Thoracic aorta (tissue), 2 donors: ENCODE measurements at regions not wholly inside any gene's neighbourhood (a gene's known extent, or its start where the extent isn't known, plus 50 kb on each side); places are given as distances from the start of the nearest gene placed in this dataset.
"Not testable (repeated sequence)": the region's sequence is repeated elsewhere in the genome, so short reads cannot be mapped to it uniquely, and the experiment has no call there.

Source experiments
- ATAC-seq: fragments of 150-250 bp; one replicate; pipeline ENCODE4 v1.8.0; 2017; ENCODE audit warnings: low read depth; ENCODE audit not compliant: insufficient number of reproducible peaks, low FRiP score
- DNase-seq: peaks from one replicate; pipeline ENCODE4 v3.0.0-alpha.2; 2020; ENCODE audit warnings: low spot score
- H3K27ac ChIP-seq, 2 donors: fragments of 200-600 bp; sonication (generic); 1 replicate in 1 of 2; 2 replicates in 1 of 2; pipeline ENCODE4 v1.5.1; 2016; ENCODE audit warnings: mild to moderate bottlenecking in 2 of 2, moderate library complexity in 2 of 2
- H3K27me3 ChIP-seq: fragments of 200-600 bp; sonication (generic); replicated peaks from 2 replicates; pipeline ENCODE4 v1.6.0; 2016; ENCODE audit warnings: mild to moderate bottlenecking; ENCODE audit not compliant: insufficient read depth
- H3K36me3 ChIP-seq: fragments of 200-600 bp; sonication (generic); one replicate; pipeline ENCODE4 v1.5.1; 2016
- H3K4me1 ChIP-seq, 2 donors: fragments of 200-600 bp; sonication (generic); 1 replicate in 1 of 2; 2 replicates in 1 of 2; pipeline versions ENCODE4 v1.5.1 to v1.6.0; 2016; ENCODE audit warnings: low read depth in 2 of 2, mild to moderate bottlenecking in 1 of 2; ENCODE audit not compliant: control insufficient read depth in 1 of 2
- H3K4me3 ChIP-seq: fragments of 200-600 bp; sonication (generic); 2 replicates; pipeline ENCODE4 v1.5.1; 2016; ENCODE audit warnings: mild to moderate bottlenecking
- H3K9me3 ChIP-seq: fragments of 200-600 bp; sonication (generic); 2 replicates; pipeline ENCODE4 v1.5.1; 2016
- TF ChIP-seq, protein P1 (sequence below): fragments of 200-600 bp; sonication (generic); IDR thresholded peaks from one replicate; pipeline ENCODE4 v1.5.1; 2019; ENCODE audit warnings: antibody characterized with exemption

DNA sequence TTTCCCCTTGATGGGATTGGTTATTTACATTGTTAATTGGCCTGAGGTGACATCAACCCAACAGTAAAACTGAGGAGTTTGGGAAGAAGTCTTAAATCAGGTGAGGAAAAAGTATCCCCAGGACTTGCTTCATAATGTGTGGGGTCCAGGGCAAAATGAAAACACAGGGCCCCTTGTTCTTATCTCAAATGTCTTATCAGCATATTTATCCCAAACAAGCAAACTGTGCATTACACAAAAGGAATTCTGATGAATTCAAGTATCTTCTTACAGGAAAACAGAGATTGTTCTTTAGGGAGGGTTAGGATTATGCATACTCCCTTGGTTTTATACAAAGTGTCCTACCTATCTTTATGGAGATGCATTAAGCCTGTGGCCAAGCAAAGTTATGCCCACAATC lies 178.4 kb downstream of the SPTSSA start:
- no peak overlapping the region for H3K27ac ChIP-seq
- H3K9me3 ChIP-seq, result no peaks in the 10 kb centered on the region
- H3K27me3 ChIP-seq, result no peaks in the 10 kb centered on the region
- H3K4me1 ChIP-seq, result no peaks in the 10 kb centered on the region
- TF ChIP-seq, protein P1, sequence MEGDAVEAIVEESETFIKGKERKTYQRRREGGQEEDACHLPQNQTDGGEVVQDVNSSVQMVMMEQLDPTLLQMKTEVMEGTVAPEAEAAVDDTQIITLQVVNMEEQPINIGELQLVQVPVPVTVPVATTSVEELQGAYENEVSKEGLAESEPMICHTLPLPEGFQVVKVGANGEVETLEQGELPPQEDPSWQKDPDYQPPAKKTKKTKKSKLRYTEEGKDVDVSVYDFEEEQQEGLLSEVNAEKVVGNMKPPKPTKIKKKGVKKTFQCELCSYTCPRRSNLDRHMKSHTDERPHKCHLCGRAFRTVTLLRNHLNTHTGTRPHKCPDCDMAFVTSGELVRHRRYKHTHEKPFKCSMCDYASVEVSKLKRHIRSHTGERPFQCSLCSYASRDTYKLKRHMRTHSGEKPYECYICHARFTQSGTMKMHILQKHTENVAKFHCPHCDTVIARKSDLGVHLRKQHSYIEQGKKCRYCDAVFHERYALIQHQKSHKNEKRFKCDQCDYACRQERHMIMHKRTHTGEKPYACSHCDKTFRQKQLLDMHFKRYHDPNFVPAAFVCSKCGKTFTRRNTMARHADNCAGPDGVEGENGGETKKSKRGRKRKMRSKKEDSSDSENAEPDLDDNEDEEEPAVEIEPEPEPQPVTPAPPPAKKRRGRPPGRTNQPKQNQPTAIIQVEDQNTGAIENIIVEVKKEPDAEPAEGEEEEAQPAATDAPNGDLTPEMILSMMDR, result no peak
- H3K4me3 ChIP-seq, result no peak overlapping the region
- H3K36me3 ChIP-seq, result no peaks in the 10 kb centered on the region
- DNase-seq (no peak), ATAC-seq (no peak)

DNA sequence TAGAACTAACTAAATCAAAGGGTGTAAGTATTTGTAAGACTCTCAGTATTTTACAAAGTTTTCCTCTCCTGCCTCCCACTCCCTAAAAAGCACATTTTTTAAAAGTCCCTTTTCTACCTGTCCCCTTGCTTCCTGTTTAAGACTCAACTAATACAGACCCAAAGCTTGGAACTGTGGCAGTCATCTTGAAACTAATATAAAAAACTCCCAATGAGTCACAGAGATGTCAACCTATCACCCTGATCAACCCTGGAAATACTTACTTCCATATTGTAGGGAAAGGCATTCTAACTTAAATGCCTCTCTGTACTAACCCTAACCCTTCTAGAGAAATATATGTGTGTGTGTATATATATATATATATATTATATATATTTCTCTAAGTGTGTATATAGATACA lies 184.8 kb downstream of the SPTSSA start:
- Histone ChIP-seq H3K4me3 (no peak overlapping the region), H3K36me3 (no peaks in the 10 kb centered on the region)

GRCh38 chr14:34275530-34275929 lies 186.5 kb downstream of the SPTSSA start:
- no peaks in the 10 kb centered on the region for H3K4me1 ChIP-seq
- H3K9me3 ChIP-seq, result no peaks in the 10 kb centered on the region
- no peaks in the 10 kb centered on the region for H3K27me3 ChIP-seq
- no peaks in the 10 kb centered on the region for H3K36me3 ChIP-seq
- H3K4me3 ChIP-seq, result no peak overlapping the region
- TF ChIP-seq, protein P1, result no peak
- ATAC-seq, result no peak
- no peak overlapping the region for H3K27ac ChIP-seq
- DNase-seq, result no peak

More for the DNA sequence above, 184.8 kb downstream of the SPTSSA start:
- Histone ChIP-seq H3K27me3 (no peaks in the 10 kb centered on the region), H3K9me3 (no peaks in the 10 kb centered on the region), H3K4me1 (no peaks in the 10 kb centered on the region), H3K27ac (no peak overlapping the region)
- ATAC-seq, result no peak
- DNase-seq, result no peak
- TF ChIP-seq, protein P1, result no peak

DNA sequence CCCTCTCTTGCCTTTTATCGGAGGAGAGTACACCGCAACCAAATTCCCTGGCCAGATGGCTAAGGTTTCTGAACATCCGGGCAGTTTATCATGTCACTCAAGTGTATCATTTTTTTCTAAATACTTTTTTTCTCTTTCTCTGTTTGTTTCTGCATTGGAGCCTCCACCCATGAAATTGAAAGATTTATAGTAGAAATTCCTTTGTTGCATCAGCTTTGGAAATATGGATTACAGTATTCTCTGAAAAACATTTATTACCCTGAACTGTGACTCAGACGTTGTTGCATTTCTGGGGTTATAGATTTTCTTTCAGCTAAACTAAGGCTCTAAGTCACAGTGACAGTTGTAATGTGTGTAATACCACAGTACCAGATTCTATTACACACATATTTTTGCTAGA lies 187.0 kb downstream of the SPTSSA start:
- Histone ChIP-seq H3K4me1 (no peaks in the 10 kb centered on the region), H3K9me3 (no peaks in the 10 kb centered on the region), H3K27me3 (no peaks in the 10 kb centered on the region), H3K27ac (no peak overlapping the region), H3K36me3 (no peaks in the 10 kb centered on the region), H3K4me3 (no peak overlapping the region)
- TF ChIP-seq, protein P1, result no peak
- DNase-seq, result no peak
- ATAC-seq, result no peak

GRCh38 chr14:34273716-34274115 lies 188.3 kb downstream of the SPTSSA start:
- H3K27ac ChIP-seq, ATAC-seq, H3K9me3 ChIP-seq, H3K36me3 ChIP-seq, H3K4me1 ChIP-seq, H3K4me3 ChIP-seq, H3K27me3 ChIP-seq, DNase-seq: not testable (repeated sequence)

DNA sequence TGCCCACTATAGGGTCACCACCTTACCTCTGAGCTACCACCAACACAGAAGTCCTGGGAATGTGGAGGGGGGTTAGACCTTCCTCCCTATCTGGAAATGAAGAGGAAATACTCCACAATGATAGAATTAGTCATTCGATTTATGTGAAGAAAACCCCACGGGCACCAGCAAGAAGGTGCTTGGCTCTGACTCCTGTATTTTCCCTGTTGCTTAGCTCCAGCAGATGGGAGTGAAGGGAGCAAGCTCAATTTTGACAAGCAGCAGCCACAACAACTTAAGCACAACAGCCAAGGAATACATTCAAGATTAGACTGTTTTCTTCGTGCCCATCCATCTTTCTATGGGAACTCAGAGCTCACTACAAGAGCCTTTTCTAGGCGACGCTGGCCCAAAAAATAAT lies 191.7 kb downstream of the SPTSSA start:
- H3K36me3 ChIP-seq, result no peaks in the 10 kb centered on the region
- no peaks in the 10 kb centered on the region for H3K4me1 ChIP-seq
- no peaks in the 10 kb centered on the region for H3K27me3 ChIP-seq
- H3K27ac ChIP-seq, result no peak overlapping the region
- TF ChIP-seq, protein P1, result no peak
- ATAC-seq, result no peak
- no peak overlapping the region for H3K4me3 ChIP-seq
- H3K9me3 ChIP-seq, result no peaks in the 10 kb centered on the region
- no peak for DNase-seq
